Endodermal cell (in vitro differentiated cells): ENCODE measurements at regions not wholly inside any gene's neighbourhood (a gene's known extent, or its start where the extent isn't known, plus 50 kb on each side); places are given as distances from the start of the nearest gene placed in this dataset.

Source experiments
- DNase-seq: peaks from one replicate; pipeline ENCODE4 v3.0.0-alpha.2; 2017
- H3K27ac ChIP-seq: 2 replicates; pipeline ENCODE4 v1.5.1; 2013; ENCODE audit warnings: mild to moderate bottlenecking, low read depth, low read length, moderate library complexity
- H3K27me3 ChIP-seq: 2 replicates; pipeline ENCODE4 v1.6.1; 2013; ENCODE audit warnings: mild to moderate bottlenecking, low read length, moderate library complexity; ENCODE audit not compliant: insufficient read depth, control insufficient read depth, poor library complexity, severe bottlenecking
- H3K36me3 ChIP-seq: 2 replicates; pipeline ENCODE4 v1.7.0; 2013; ENCODE audit warnings: mild to moderate bottlenecking, low read length, moderate library complexity; ENCODE audit not compliant: control insufficient read depth, insufficient read depth
- H3K4me1 ChIP-seq: one replicate; pipeline ENCODE4 v1.7.0; 2013; ENCODE audit warnings: low read length; ENCODE audit not compliant: control insufficient read depth, insufficient read depth
- H3K4me3 ChIP-seq: 2 replicates; pipeline ENCODE4 v1.5.1; 2013; ENCODE audit warnings: mild to moderate bottlenecking, low read length, moderate library complexity
- H3K9ac ChIP-seq: 2 replicates; pipeline ENCODE4 v1.6.1; 2013; ENCODE audit warnings: mild to moderate bottlenecking, low read length, moderate library complexity; ENCODE audit not compliant: poor library complexity, severe bottlenecking; ENCODE audit errors: extremely low read depth
- H3K9me3 ChIP-seq: 2 replicates; pipeline ENCODE4 v1.6.1; 2013; ENCODE audit warnings: mild to moderate bottlenecking, low read length, moderate library complexity; ENCODE audit not compliant: control insufficient read depth
- H3K27ac Mint-ChIP-seq: 2 replicates; pipeline ENCODE4 v1.8.0; 2020; ENCODE audit warnings: mixed read lengths
- H3K27me3 Mint-ChIP-seq: 2 replicates; pipeline ENCODE4 v1.8.0; 2021; ENCODE audit warnings: mild to moderate bottlenecking, mixed read lengths; ENCODE audit not compliant: insufficient read depth
- H3K36me3 Mint-ChIP-seq: 2 replicates; pipeline ENCODE4 v1.8.0; 2020; ENCODE audit warnings: low read depth, mixed read lengths
- H3K4me1 Mint-ChIP-seq: 2 replicates; pipeline ENCODE4 v1.8.0; 2020; ENCODE audit warnings: mixed read lengths
- H3K4me3 Mint-ChIP-seq: 2 replicates; pipeline ENCODE4 v1.8.0; 2020; ENCODE audit warnings: mild to moderate bottlenecking, moderate library complexity, mixed read lengths
- H3K9me3 Mint-ChIP-seq: 2 replicates; pipeline ENCODE4 v1.8.0; 2020; ENCODE audit warnings: mild to moderate bottlenecking, mixed read lengths
- CTCF ChIP-seq: fragments of 200-600 bp; sonication (generic); conservative IDR thresholded peaks from 2 replicates; pipeline ENCODE4 v1.5.0; 2021; ENCODE audit warnings: antibody characterized with exemption, mild to moderate bottlenecking
- WGBS, 2 experiments: methylation state at CpG; one replicate each; pipeline versions ENCODE4 v1.1.5 to v1.1.7; 2013; ENCODE audit warnings: missing lambda C conversion rate in 2 of 2, mixed read lengths in 1 of 2; ENCODE audit not compliant: insufficient coverage in 1 of 2, insufficient read length in 1 of 2; 5-methylcytosine and 5-hydroxymethylcytosine counted together

DNA sequence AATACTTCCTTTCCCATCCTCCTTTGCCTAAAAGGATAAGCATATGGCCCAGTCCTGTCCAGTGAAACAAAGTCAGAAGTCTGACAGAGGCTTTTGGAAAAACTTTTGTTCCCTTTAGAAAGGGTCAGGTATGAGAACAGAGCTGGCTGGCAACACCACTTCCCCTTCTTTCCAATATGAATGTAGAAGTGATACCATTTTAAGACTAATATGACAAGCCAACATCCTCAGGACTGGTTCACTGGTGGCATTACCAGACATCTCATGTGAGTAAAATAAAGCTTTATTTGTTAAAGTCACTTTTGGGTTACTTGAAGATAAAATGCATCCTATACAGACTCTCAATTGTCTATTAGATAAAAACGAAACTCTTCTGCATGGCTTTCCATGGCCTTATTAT lies 83.6 kb upstream of the PTCHD1 start:
- H3K27me3 Mint-ChIP-seq: no peaks in the 10 kb centered on the region
- Histone ChIP-seq H3K4me3 (no peak overlapping the region), H3K4me1 (no peaks in the 10 kb centered on the region), H3K36me3 (no peaks in the 10 kb centered on the region), H3K9me3 (peaks cover 10% of the 10 kb centered on the region), H3K9ac (no peak overlapping the region), H3K27ac (no peak overlapping the region), H3K27me3 (no peaks in the 10 kb centered on the region)
- no peaks in the 10 kb centered on the region for H3K4me1 Mint-ChIP-seq
- WGBS, 2 experiments: 67% methylated on average over 1 of the region's 1 CpG
- DNase-seq: no peak
- H3K36me3 Mint-ChIP-seq: no peaks in the 10 kb centered on the region
- H3K4me3 Mint-ChIP-seq: no peak overlapping the region
- H3K9me3 Mint-ChIP-seq: peaks cover 17% of the 10 kb centered on the region
- H3K27ac Mint-ChIP-seq: no peak overlapping the region
- no peak for TF ChIP-seq CTCF

DNA sequence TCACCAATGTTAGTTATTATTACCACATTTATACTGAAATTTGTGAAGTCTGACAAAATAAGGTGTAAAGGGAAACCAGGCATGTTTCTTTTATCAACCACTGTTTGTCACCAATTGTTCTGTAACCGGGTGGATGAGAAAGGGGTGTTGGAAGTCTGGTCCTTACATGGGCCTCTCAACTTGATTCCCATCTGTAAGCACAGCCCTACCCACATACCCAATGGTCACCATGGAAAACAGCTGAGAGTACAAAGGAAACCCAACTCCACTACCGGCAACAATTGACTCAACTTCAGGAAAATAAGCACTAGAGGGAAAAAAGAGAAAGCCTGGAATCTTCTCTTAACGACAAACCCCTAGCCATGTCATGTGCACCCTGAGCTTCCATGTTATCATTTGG lies 70.8 kb upstream of the PTCHD1 start:
- H3K27ac Mint-ChIP-seq: no peak overlapping the region
- WGBS, 2 experiments: 71% methylated on average over 2 of the region's 3 CpGs; no CpG with 5 or more reads in 1 of the 2 experiments
- no peak overlapping the region for H3K27ac ChIP-seq

DNA sequence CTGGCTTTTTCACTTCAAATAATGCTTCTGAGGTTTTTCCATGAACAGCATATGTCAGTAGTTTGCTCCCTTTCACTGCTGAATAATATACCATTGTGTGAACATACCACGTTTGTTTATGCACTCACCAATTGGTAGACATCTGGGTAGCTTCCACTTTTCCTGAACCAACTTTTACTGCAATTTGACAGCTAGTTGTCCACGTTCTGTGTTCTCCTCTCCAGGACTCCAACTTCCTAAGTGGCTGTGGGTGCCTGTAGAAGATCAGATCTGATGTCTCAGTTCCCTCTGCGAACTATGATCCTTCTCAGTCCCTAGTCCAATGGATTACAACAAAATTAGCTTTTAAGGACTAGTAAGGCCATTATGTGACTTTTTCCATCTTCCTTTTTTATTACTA lies 64.7 kb upstream of the PTCHD1 start:
- no peaks in the 10 kb centered on the region for H3K9me3 Mint-ChIP-seq
- Histone ChIP-seq H3K4me1 (no peaks in the 10 kb centered on the region), H3K36me3 (no peaks in the 10 kb centered on the region), H3K9me3 (no peaks in the 10 kb centered on the region), H3K4me3 (no peak overlapping the region), H3K27me3 (no peaks in the 10 kb centered on the region), H3K27ac (no peak overlapping the region), H3K9ac (no peak overlapping the region)
- 92 to 95% methylated on average over 2 to 3 of the region's 3 CpGs for WGBS, 2 experiments
- no peaks in the 10 kb centered on the region for H3K36me3 Mint-ChIP-seq
- H3K27me3 Mint-ChIP-seq: no peaks in the 10 kb centered on the region
- H3K27ac Mint-ChIP-seq: no peak overlapping the region
- peaks cover 5% of the 10 kb centered on the region for H3K4me1 Mint-ChIP-seq
- DNase-seq: no peak
- TF ChIP-seq CTCF: no peak
- H3K4me3 Mint-ChIP-seq: no peak overlapping the region

More for the DNA sequence above, 70.8 kb upstream of the PTCHD1 start:
- no peak for DNase-seq
- Mint-ChIP-seq H3K4me1 (peaks cover 8% of the 10 kb centered on the region), H3K9me3 (peaks cover 6% of the 10 kb centered on the region), H3K27me3 (no peaks in the 10 kb centered on the region), H3K4me3 (no peak overlapping the region), H3K36me3 (no peaks in the 10 kb centered on the region)
- Histone ChIP-seq H3K9ac (no peak overlapping the region), H3K4me1 (no peaks in the 10 kb centered on the region), H3K36me3 (no peaks in the 10 kb centered on the region), H3K9me3 (no peaks in the 10 kb centered on the region), H3K4me3 (no peak overlapping the region), H3K27me3 (no peaks in the 10 kb centered on the region)
- TF ChIP-seq CTCF: no peak
